ENCODE measurements at regions not wholly inside any gene's neighbourhood (a gene's known extent, or its start where the extent isn't known, plus 50 kb on each side); places are given as distances from the start of the nearest gene placed in this dataset.

DNA sequence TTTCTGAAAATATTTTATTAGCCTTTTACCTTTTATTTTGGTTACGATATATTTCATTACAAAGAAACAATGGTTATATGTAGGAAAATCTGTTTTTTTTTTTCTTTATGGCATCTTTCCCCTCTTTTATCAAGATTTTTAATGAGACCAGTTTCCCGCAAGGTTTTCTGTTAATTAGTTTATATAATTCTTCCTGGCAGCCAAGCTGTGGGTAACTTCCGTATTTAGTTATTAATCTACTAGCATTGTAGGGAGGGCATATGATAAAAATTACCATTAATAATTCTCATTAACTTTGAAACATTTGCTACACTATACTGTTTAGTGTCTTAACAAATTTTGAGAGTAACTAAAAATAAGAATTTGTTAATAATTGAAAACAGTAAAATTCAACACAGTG, 181.1 kb upstream of the GPRIN3 start:
- no peak for TF ChIP-seq POLR2A (IDR thresholded peaks at IDR 0.05)
- TF ChIP-seq, protein P1, sequence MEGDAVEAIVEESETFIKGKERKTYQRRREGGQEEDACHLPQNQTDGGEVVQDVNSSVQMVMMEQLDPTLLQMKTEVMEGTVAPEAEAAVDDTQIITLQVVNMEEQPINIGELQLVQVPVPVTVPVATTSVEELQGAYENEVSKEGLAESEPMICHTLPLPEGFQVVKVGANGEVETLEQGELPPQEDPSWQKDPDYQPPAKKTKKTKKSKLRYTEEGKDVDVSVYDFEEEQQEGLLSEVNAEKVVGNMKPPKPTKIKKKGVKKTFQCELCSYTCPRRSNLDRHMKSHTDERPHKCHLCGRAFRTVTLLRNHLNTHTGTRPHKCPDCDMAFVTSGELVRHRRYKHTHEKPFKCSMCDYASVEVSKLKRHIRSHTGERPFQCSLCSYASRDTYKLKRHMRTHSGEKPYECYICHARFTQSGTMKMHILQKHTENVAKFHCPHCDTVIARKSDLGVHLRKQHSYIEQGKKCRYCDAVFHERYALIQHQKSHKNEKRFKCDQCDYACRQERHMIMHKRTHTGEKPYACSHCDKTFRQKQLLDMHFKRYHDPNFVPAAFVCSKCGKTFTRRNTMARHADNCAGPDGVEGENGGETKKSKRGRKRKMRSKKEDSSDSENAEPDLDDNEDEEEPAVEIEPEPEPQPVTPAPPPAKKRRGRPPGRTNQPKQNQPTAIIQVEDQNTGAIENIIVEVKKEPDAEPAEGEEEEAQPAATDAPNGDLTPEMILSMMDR (IDR thresholded peaks at IDR 0.05): no peak

Measured in heart left ventricle (tissue), 13 donors.